H1 (cell line): ENCODE measurements at regions not wholly inside any gene's neighbourhood (a gene's known extent, or its start where the extent isn't known, plus 50 kb on each side); places are given as distances from the start of the nearest gene placed in this dataset.

Source experiments
- EP300 ChIP-seq, 2 experiments: IDR thresholded peaks; 1 replicate in 1 of 2; 2 replicates in 1 of 2; pipeline ENCODE4 v1.6.1; 2011 to 2012; ENCODE audit warnings: low read depth in 2 of 2, low read length in 2 of 2, mild to moderate bottlenecking in 2 of 2, borderline replicate concordance in 1 of 2, inconsistent platforms in 1 of 2, moderate library complexity in 1 of 2
- EZH2 ChIP-seq: fragments of 200-600 bp; sonication (generic); IDR thresholded peaks from 2 replicates; pipeline ENCODE4 v1.7.1; 2012; ENCODE audit warnings: low read depth, mild to moderate bottlenecking, moderate library complexity, low read length, inconsistent platforms; ENCODE audit not compliant: severe bottlenecking
- POLR2A ChIP-seq, 2 experiments: IDR thresholded peaks; 1 replicate in 1 of 2; 2 replicates in 1 of 2; pipeline ENCODE4 v1.6.1; 2011; ENCODE audit warnings: low read depth in 2 of 2, low read length in 2 of 2, mild to moderate bottlenecking in 2 of 2; ENCODE audit errors: control extremely low read depth in 1 of 2
- POLR2AphosphoS5 ChIP-seq: IDR thresholded peaks from 2 replicates; pipeline ENCODE4 v1.6.1; 2011; ENCODE audit warnings: low read depth, low read length
- RBBP5 ChIP-seq: IDR thresholded peaks from 2 replicates; pipeline ENCODE4 v1.7.1; 2012; ENCODE audit warnings: low read depth, mild to moderate bottlenecking, inconsistent platforms, low read length, moderate library complexity, borderline replicate concordance
- RXRA ChIP-seq: IDR thresholded peaks from 2 replicates; pipeline ENCODE4 v1.6.1; 2011; ENCODE audit warnings: low read depth, mild to moderate bottlenecking, low read length, moderate library complexity; ENCODE audit not compliant: insufficient read depth
- SUZ12 ChIP-seq: fragments of 200-600 bp; sonication (generic); IDR thresholded peaks from 2 replicates; pipeline ENCODE4 v1.6.1; 2012; ENCODE audit warnings: mild to moderate bottlenecking, inconsistent platforms, low read length, moderate library complexity, mixed read lengths
- TEAD4 ChIP-seq: IDR thresholded peaks from 2 replicates; pipeline ENCODE4 v1.6.1; 2012; ENCODE audit warnings: low read depth, low read length, inconsistent platforms, mixed read lengths
- YY1 ChIP-seq: IDR thresholded peaks from 2 replicates; pipeline ENCODE4 v1.6.1; 2011; ENCODE audit warnings: low read depth, mild to moderate bottlenecking, low read length
- TF ChIP-seq, protein P1 (sequence below), 3 experiments: IDR thresholded peaks; 1 replicate in 2 of 3; 2 replicates in 1 of 3; pipeline versions ENCODE4 v1.5.1 to v1.6.1; 2011; ENCODE audit warnings: low read length in 3 of 3, mild to moderate bottlenecking in 3 of 3, inconsistent platforms in 2 of 3, low read depth in 1 of 3, moderate library complexity in 1 of 3; ENCODE audit not compliant: insufficient read depth in 1 of 3; ENCODE audit errors: control extremely low read depth in 1 of 3
- TF ChIP-seq, protein P2 (sequence below): fragments of 300-600 bp; sonication (generic); IDR thresholded peaks from 2 replicates; pipeline ENCODE4 v1.7.1; 2012; ENCODE audit warnings: low read length, moderate library complexity, mild to moderate bottlenecking, inconsistent platforms; ENCODE audit not compliant: insufficient replicate concordance

DNA sequence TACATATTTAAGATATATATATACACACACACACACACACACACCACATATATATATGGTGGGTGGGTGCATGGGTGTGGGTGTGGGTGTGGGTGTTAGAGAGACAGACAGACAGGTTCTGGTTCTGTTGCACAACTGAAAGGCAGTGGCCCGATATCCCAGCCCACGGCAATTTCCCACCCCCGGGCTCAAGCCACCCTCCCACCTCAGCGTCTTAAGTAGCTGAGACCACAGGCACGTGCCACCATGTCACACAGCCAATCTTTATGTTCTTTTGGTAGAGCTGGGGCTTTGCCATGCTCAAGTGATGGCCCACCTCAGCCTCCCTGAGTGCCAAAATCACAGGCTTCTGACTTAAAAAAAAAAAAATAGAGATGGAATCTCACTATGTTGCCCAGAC, 417.8 kb upstream of the FOXG1 start:
- TF ChIP-seq TEAD4 (no peak), RBBP5 (no peak), RXRA (no peak), POLR2A (IDR thresholded peaks at IDR 0.05; ENCODE audit: control extremely low read depth in 1 of 2, low read depth in 2 of 2, low read length in 2 of 2) (no peak), EP300 (IDR thresholded peaks at IDR 0.05; ENCODE audit: borderline replicate concordance in 1 of 2, low read depth in 2 of 2, low read length in 2 of 2) (no peak), EZH2 (no peak), YY1 (no peak), POLR2AphosphoS5 (no peak), SUZ12 (no peak)
- TF ChIP-seq, protein P1, sequence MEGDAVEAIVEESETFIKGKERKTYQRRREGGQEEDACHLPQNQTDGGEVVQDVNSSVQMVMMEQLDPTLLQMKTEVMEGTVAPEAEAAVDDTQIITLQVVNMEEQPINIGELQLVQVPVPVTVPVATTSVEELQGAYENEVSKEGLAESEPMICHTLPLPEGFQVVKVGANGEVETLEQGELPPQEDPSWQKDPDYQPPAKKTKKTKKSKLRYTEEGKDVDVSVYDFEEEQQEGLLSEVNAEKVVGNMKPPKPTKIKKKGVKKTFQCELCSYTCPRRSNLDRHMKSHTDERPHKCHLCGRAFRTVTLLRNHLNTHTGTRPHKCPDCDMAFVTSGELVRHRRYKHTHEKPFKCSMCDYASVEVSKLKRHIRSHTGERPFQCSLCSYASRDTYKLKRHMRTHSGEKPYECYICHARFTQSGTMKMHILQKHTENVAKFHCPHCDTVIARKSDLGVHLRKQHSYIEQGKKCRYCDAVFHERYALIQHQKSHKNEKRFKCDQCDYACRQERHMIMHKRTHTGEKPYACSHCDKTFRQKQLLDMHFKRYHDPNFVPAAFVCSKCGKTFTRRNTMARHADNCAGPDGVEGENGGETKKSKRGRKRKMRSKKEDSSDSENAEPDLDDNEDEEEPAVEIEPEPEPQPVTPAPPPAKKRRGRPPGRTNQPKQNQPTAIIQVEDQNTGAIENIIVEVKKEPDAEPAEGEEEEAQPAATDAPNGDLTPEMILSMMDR (IDR thresholded peaks at IDR 0.05; ENCODE audit: control extremely low read depth in 1 of 3, insufficient read depth in 1 of 3, low read depth in 1 of 3, low read length in 3 of 3): no peak
- TF ChIP-seq, protein P2, sequence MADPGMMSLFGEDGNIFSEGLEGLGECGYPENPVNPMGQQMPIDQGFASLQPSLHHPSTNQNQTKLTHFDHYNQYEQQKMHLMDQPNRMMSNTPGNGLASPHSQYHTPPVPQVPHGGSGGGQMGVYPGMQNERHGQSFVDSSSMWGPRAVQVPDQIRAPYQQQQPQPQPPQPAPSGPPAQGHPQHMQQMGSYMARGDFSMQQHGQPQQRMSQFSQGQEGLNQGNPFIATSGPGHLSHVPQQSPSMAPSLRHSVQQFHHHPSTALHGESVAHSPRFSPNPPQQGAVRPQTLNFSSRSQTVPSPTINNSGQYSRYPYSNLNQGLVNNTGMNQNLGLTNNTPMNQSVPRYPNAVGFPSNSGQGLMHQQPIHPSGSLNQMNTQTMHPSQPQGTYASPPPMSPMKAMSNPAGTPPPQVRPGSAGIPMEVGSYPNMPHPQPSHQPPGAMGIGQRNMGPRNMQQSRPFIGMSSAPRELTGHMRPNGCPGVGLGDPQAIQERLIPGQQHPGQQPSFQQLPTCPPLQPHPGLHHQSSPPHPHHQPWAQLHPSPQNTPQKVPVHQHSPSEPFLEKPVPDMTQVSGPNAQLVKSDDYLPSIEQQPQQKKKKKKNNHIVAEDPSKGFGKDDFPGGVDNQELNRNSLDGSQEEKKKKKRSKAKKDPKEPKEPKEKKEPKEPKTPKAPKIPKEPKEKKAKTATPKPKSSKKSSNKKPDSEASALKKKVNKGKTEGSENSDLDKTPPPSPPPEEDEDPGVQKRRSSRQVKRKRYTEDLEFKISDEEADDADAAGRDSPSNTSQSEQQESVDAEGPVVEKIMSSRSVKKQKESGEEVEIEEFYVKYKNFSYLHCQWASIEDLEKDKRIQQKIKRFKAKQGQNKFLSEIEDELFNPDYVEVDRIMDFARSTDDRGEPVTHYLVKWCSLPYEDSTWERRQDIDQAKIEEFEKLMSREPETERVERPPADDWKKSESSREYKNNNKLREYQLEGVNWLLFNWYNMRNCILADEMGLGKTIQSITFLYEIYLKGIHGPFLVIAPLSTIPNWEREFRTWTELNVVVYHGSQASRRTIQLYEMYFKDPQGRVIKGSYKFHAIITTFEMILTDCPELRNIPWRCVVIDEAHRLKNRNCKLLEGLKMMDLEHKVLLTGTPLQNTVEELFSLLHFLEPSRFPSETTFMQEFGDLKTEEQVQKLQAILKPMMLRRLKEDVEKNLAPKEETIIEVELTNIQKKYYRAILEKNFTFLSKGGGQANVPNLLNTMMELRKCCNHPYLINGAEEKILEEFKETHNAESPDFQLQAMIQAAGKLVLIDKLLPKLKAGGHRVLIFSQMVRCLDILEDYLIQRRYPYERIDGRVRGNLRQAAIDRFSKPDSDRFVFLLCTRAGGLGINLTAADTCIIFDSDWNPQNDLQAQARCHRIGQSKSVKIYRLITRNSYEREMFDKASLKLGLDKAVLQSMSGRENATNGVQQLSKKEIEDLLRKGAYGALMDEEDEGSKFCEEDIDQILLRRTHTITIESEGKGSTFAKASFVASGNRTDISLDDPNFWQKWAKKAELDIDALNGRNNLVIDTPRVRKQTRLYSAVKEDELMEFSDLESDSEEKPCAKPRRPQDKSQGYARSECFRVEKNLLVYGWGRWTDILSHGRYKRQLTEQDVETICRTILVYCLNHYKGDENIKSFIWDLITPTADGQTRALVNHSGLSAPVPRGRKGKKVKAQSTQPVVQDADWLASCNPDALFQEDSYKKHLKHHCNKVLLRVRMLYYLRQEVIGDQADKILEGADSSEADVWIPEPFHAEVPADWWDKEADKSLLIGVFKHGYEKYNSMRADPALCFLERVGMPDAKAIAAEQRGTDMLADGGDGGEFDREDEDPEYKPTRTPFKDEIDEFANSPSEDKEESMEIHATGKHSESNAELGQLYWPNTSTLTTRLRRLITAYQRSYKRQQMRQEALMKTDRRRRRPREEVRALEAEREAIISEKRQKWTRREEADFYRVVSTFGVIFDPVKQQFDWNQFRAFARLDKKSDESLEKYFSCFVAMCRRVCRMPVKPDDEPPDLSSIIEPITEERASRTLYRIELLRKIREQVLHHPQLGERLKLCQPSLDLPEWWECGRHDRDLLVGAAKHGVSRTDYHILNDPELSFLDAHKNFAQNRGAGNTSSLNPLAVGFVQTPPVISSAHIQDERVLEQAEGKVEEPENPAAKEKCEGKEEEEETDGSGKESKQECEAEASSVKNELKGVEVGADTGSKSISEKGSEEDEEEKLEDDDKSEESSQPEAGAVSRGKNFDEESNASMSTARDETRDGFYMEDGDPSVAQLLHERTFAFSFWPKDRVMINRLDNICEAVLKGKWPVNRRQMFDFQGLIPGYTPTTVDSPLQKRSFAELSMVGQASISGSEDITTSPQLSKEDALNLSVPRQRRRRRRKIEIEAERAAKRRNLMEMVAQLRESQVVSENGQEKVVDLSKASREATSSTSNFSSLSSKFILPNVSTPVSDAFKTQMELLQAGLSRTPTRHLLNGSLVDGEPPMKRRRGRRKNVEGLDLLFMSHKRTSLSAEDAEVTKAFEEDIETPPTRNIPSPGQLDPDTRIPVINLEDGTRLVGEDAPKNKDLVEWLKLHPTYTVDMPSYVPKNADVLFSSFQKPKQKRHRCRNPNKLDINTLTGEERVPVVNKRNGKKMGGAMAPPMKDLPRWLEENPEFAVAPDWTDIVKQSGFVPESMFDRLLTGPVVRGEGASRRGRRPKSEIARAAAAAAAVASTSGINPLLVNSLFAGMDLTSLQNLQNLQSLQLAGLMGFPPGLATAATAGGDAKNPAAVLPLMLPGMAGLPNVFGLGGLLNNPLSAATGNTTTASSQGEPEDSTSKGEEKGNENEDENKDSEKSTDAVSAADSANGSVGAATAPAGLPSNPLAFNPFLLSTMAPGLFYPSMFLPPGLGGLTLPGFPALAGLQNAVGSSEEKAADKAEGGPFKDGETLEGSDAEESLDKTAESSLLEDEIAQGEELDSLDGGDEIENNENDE: no peak
